Neural progenitor cell (in vitro differentiated cells): ENCODE measurements at regions not wholly inside any gene's neighbourhood (a gene's known extent, or its start where the extent isn't known, plus 50 kb on each side); places are given as distances from the start of the nearest gene placed in this dataset.

Experiments used
- DNase-seq: peaks from one replicate; pipeline ENCODE4 v3.0.0-alpha.2; 2016; ENCODE audit warnings: low spot score
- H2AFZ ChIP-seq: fragments of 200-600 bp; sonication (generic); replicated peaks from 2 replicates; pipeline ENCODE4 v1.6.1; 2016; ENCODE audit warnings: antibody characterized with exemption
- H3F3A ChIP-seq: fragments of 200-600 bp; sonication (generic); 2 replicates; pipeline ENCODE4 v1.6.1; 2016; ENCODE audit warnings: antibody characterized with exemption, low read depth
- H3K27ac ChIP-seq: fragments of 200-600 bp; sonication (generic); 2 replicates; pipeline ENCODE4 v1.5.1; 2016; ENCODE audit warnings: mild to moderate bottlenecking
- H3K27me3 ChIP-seq: fragments of 200-600 bp; sonication (generic); 2 replicates; pipeline ENCODE4 v1.6.1; 2016; ENCODE audit warnings: mild to moderate bottlenecking, moderate library complexity
- H3K36me3 ChIP-seq: fragments of 200-600 bp; sonication (generic); 2 replicates; pipeline ENCODE4 v1.5.1; 2016
- H3K4me1 ChIP-seq: fragments of 200-600 bp; sonication (generic); 2 replicates; pipeline ENCODE4 v1.6.1; 2016; ENCODE audit warnings: mixed run types
- H3K4me2 ChIP-seq: fragments of 200-600 bp; sonication (generic); 2 replicates; pipeline ENCODE4 v1.6.1; 2016
- H3K4me3 ChIP-seq: fragments of 200-600 bp; sonication (generic); 2 replicates; pipeline ENCODE4 v1.5.1; 2016
- H3K79me2 ChIP-seq: fragments of 200-600 bp; sonication (generic); 2 replicates; pipeline ENCODE4 v1.6.1; 2016; ENCODE audit warnings: low read depth
- H3K9ac ChIP-seq: fragments of 200-600 bp; sonication (generic); 2 replicates; pipeline ENCODE4 v1.6.1; 2016
- H3K9me3 ChIP-seq: fragments of 200-600 bp; sonication (generic); 2 replicates; pipeline ENCODE4 v1.5.1; 2016; ENCODE audit warnings: low read depth
- H4K20me1 ChIP-seq: fragments of 200-600 bp; sonication (generic); 2 replicates; pipeline ENCODE4 v1.6.1; 2016; ENCODE audit warnings: low read depth
- H3K27ac Mint-ChIP-seq: 3 replicates; pipeline ENCODE4 v1.8.0; 2021; ENCODE audit warnings: mixed read lengths
- H3K27me3 Mint-ChIP-seq: 2 replicates; pipeline ENCODE4 v1.8.0; 2022; ENCODE audit warnings: low read depth, mild to moderate bottlenecking, inconsistent platforms, moderate library complexity, mixed read lengths; ENCODE audit not compliant: insufficient read depth
- H3K36me3 Mint-ChIP-seq: 3 replicates; pipeline ENCODE4 v1.8.0; 2021; ENCODE audit warnings: mixed read lengths
- H3K4me1 Mint-ChIP-seq: 3 replicates; pipeline ENCODE4 v1.8.0; 2021; ENCODE audit warnings: mixed read lengths
- H3K4me3 Mint-ChIP-seq: 3 replicates; pipeline ENCODE4 v1.8.0; 2021; ENCODE audit warnings: mild to moderate bottlenecking, moderate library complexity, mixed read lengths
- H3K9me3 Mint-ChIP-seq: 3 replicates; pipeline ENCODE4 v1.8.0; 2020; ENCODE audit warnings: mixed read lengths
- EZH2 ChIP-seq: fragments of 200-600 bp; sonication (generic); IDR thresholded peaks from 2 replicates; pipeline ENCODE4 v1.6.1; 2017; ENCODE audit warnings: antibody characterized with exemption, mild to moderate bottlenecking, moderate library complexity
- EZH2phosphoT487 ChIP-seq: fragments of 200-600 bp; sonication (generic); IDR thresholded peaks from 2 replicates; pipeline ENCODE4 v1.6.1; 2017; ENCODE audit warnings: antibody characterized with exemption
- TF ChIP-seq, protein P1 (sequence below): fragments of 200-600 bp; sonication (generic); IDR thresholded peaks from 2 replicates; pipeline ENCODE4 v1.5.1; 2017; ENCODE audit warnings: antibody characterized with exemption, mild to moderate bottlenecking

DNA sequence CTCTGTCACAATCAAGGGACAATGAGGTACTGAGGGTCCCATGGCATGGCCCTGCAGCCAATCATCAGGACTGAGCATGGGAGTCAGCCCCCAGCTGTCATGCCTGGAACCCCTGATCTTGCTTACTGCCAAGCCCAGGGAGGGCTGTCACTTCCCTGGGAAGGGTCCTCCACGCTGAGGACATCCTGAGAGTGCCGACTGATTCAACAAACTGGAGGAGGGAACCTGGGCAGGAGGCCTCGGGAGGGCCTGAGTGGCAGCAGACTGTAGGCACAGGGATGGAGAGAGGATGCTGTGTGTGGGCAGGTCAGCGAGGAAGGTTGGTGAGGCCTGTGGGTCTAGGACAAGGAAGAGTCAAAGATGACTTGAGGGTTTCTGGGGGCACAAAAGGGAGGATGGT is 154.3 kb downstream of the ZNF248 start:
- Histone ChIP-seq H3F3A (no peaks in the 10 kb centered on the region), H3K27ac (no peak overlapping the region), H3K4me3 (no peak overlapping the region), H3K9me3 (no peaks in the 10 kb centered on the region), H3K4me2 (no peak overlapping the region), H3K79me2 (no peaks in the 10 kb centered on the region), H4K20me1 (no peaks in the 10 kb centered on the region), H3K36me3 (no peaks in the 10 kb centered on the region), H3K9ac (no peak overlapping the region), H3K4me1 (no peaks in the 10 kb centered on the region), H2AFZ (no peak overlapping the region), H3K27me3 (no peaks in the 10 kb centered on the region)
- H3K27ac Mint-ChIP-seq, result no peak overlapping the region
- DNase-seq, result no peak
- H3K4me1 Mint-ChIP-seq, result no peaks in the 10 kb centered on the region
- no peak overlapping the region for H3K4me3 Mint-ChIP-seq
- H3K36me3 Mint-ChIP-seq, result no peaks in the 10 kb centered on the region
- H3K9me3 Mint-ChIP-seq, result peaks cover 45% of the 10 kb centered on the region
- peaks cover 5% of the 10 kb centered on the region for H3K27me3 Mint-ChIP-seq
- TF ChIP-seq EZH2 (no peak), EZH2phosphoT487 (no peak)
- TF ChIP-seq, protein P1, sequence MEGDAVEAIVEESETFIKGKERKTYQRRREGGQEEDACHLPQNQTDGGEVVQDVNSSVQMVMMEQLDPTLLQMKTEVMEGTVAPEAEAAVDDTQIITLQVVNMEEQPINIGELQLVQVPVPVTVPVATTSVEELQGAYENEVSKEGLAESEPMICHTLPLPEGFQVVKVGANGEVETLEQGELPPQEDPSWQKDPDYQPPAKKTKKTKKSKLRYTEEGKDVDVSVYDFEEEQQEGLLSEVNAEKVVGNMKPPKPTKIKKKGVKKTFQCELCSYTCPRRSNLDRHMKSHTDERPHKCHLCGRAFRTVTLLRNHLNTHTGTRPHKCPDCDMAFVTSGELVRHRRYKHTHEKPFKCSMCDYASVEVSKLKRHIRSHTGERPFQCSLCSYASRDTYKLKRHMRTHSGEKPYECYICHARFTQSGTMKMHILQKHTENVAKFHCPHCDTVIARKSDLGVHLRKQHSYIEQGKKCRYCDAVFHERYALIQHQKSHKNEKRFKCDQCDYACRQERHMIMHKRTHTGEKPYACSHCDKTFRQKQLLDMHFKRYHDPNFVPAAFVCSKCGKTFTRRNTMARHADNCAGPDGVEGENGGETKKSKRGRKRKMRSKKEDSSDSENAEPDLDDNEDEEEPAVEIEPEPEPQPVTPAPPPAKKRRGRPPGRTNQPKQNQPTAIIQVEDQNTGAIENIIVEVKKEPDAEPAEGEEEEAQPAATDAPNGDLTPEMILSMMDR, result no peak

DNA sequence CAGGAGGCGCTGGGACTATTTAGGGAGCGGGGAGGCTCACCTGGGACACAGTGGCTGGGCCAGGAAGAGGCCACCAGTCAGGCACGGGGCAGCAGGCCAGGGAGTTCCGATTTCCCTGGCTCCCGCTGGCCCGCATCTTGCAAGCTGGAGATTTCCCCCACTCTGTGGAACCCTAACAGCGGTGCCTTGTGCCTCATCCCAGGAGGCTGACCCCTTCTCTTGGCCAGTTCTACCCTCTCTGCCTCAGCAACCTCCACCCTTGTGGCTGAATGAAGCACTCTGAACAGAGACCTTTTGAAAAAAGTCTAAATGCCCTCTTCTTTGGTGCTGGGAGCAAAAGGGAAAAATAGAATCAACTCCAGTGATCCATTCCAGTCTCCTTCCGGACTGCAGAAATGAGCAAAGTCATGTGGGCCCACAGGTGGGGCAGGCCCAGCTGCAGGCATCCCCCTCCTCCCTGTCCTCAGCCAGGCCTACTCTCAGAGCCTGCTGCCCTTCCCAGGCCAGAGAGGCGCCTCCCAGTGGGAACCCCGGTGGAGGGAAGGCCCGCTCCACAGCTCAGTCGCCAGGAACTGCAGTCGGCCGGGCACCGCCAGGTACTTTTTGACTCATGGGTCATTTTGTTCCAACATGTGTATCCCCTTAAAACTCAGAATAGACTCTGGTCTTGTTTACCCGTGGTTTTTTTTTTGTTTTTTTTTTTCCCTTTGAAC is 155.5 kb downstream of the ZNF248 start:
- peaks cover 5% of the 10 kb centered on the region for H3K27me3 Mint-ChIP-seq
- no peak overlapping the region for H3K27ac Mint-ChIP-seq
- Histone ChIP-seq H3K36me3 (no peaks in the 10 kb centered on the region), H3K9me3 (no peaks in the 10 kb centered on the region), H3F3A (no peaks in the 10 kb centered on the region), H3K4me2 (no peak overlapping the region), H3K4me1 (no peaks in the 10 kb centered on the region), H3K27me3 (no peaks in the 10 kb centered on the region), H2AFZ (no peak overlapping the region), H3K9ac (no peak overlapping the region), H3K4me3 (no peak overlapping the region), H3K79me2 (no peaks in the 10 kb centered on the region), H4K20me1 (no peaks in the 10 kb centered on the region), H3K27ac (no peak overlapping the region)
- no peak for DNase-seq
- peaks cover 48% of the 10 kb centered on the region for H3K9me3 Mint-ChIP-seq
- no peaks in the 10 kb centered on the region for H3K36me3 Mint-ChIP-seq
- H3K4me1 Mint-ChIP-seq, result no peaks in the 10 kb centered on the region
- no peak overlapping the region for H3K4me3 Mint-ChIP-seq
- TF ChIP-seq, protein P1, result no peak
- TF ChIP-seq EZH2 (no peak), EZH2phosphoT487 (no peak)

DNA sequence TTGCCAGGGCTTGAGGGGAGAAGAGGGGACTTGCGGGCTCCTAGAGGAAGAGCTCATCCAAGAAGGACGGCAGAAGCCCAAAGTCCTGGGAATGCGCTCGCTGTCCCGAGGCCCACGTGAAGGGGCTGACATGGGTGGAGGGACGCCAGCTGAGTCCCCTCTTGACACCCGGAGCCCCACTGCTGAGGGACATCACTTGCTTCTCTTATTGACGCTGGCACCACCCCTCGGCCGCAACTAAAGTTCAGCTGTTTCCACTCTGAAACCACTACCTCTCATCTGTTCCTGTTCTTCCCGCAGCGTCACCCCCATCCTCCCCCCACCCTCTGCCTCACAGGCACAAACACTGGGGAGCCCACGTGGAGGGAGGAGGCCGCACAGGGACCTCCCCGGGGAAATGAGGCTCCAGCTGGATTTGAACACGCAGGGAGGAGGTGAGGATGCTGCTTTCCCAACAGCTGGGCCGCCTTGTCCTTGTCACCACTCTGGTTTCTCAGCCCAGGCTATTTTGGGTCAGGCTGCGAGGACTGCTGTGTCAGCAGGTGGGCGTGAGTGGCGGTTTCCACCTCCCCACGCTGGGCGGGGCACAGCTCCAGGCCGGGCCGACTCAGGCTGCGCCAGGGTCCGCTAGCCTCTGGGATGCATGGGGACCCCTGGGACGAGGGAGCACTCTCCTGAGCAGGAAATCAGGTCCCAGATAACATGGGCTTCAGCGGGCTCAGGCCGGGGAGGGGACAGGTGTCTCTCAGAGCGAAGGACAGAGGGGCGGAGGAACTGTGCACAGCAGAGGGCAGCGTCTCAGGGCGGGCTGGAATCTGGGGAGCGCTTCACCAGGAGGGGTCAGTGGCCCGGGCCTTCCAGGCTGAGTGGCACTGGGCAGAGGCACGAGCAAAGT is 156.3 kb downstream of the ZNF248 start:
- no peak for DNase-seq

More for the DNA sequence above, 156.3 kb downstream of the ZNF248 start:
- no peaks in the 10 kb centered on the region for H4K20me1 ChIP-seq
- Mint-ChIP-seq H3K27me3 (peaks cover 5% of the 10 kb centered on the region), H3K36me3 (no peaks in the 10 kb centered on the region), H3K4me1 (no peaks in the 10 kb centered on the region), H3K4me3 (no peak overlapping the region), H3K9me3 (peaks cover 47% of the 10 kb centered on the region), H3K27ac (no peak overlapping the region)
- H3K27ac ChIP-seq, result no peak overlapping the region
- no peak overlapping the region for H3K9ac ChIP-seq
- H3K4me1 ChIP-seq, result no peaks in the 10 kb centered on the region
- no peaks in the 10 kb centered on the region for H3K36me3 ChIP-seq
- H3K9me3 ChIP-seq, result no peaks in the 10 kb centered on the region
- no peak overlapping the region for H3K4me2 ChIP-seq
- no peak overlapping the region for H3K4me3 ChIP-seq
- H3K79me2 ChIP-seq, result no peaks in the 10 kb centered on the region
- H3F3A ChIP-seq, result no peaks in the 10 kb centered on the region
- H2AFZ ChIP-seq, result no peak overlapping the region
- no peaks in the 10 kb centered on the region for H3K27me3 ChIP-seq
- TF ChIP-seq EZH2, result no peak
- TF ChIP-seq, protein P1, result no peak
- TF ChIP-seq EZH2phosphoT487, result no peak
